ENCODE measurements at regions not wholly inside any gene's neighbourhood (a gene's known extent, or its start where the extent isn't known, plus 50 kb on each side); places are given as distances from the start of the nearest gene placed in this dataset.
A peak's percentile ranks its signal among the peaks of the same experiment; 100 is the strongest.

GRCh38 chr4:186778134-186778533 is 54.5 kb upstream of the FAT1 start:
- Histone ChIP-seq H3K9me3 (ENCODE audit: control insufficient read depth, insufficient read depth, low read length) (no peaks in the 10 kb centered on the region), H3K4me2 (ENCODE audit: low read depth, low read length) (no peak overlapping the region), H3K4ac (ENCODE audit: low read depth, low read length) (no peak overlapping the region; the same call in 1 of the 2 replicates), H3K56ac (ENCODE audit: extremely low read depth, insufficient read depth, low read length) (no peak overlapping the region), H3K36me3 (ENCODE audit: control insufficient read depth, insufficient read depth, low read length) (no peaks in the 10 kb centered on the region), H4K20me1 (ENCODE audit: insufficient read depth, low read length) (no peaks in the 10 kb centered on the region), H3K27me3 (ENCODE audit: control insufficient read depth, insufficient read depth, low read length) (no peaks in the 10 kb centered on the region), H2AK9ac (replicated peaks; ENCODE audit: low read depth, low read length, poor library complexity) (no peak overlapping the region), H4K5ac (ENCODE audit: low read depth, low read length) (no peak overlapping the region), H3K23ac (ENCODE audit: low read depth, low read length) (no peak overlapping the region), H2BK5ac (ENCODE audit: low read depth, low read length, poor library complexity, severe bottlenecking) (no peak overlapping the region), H4K8ac (ENCODE audit: low read depth in 2 of 2, low read length in 2 of 2) (no peak overlapping the region), H3K27ac (ENCODE audit: insufficient read depth, low read length) (no peak overlapping the region), H3K18ac (ENCODE audit: low read depth, low read length) (no peak overlapping the region), H3K4me3 (ENCODE audit: insufficient read depth, low read depth, low read length) (no peak overlapping the region), H3K79me1 (ENCODE audit: low read depth in 1 of 2, low read length in 2 of 2) (no peaks in the 10 kb centered on the region; a peak in 1 of 4 replicates), H4K91ac (ENCODE audit: insufficient read depth, low read depth, low read length) (peak overlapping the region; percentile 68), H2BK15ac (ENCODE audit: low read depth, low read length) (0 out of 3 replicates have a peak overlapping the region, but pooled peaks have one; percentile 22), H3K9me1 (ENCODE audit: insufficient read depth, low read length) (peaks cover 4% of the 10 kb centered on the region), H3K4me1 (ENCODE audit: control insufficient read depth, insufficient read depth, low read length) (peaks cover 10% of the 10 kb centered on the region), H3K14ac (replicated peaks; ENCODE audit: low read depth, low read length) (no peak overlapping the region), H3K9ac (ENCODE audit: low read depth, low read length) (no peak overlapping the region), H2AFZ (replicated peaks; ENCODE audit: low read length, poor library complexity) (no peak overlapping the region), H2BK120ac (ENCODE audit: low read depth, low read length) (peak overlapping the region; percentile 63; the same call in 1 of the 2 replicates), H2BK20ac (ENCODE audit: low read depth, low read length) (peak overlapping the region; percentile 69; the same call in 1 of the 2 replicates), H2AK5ac (ENCODE audit: low read depth, low read length) (peak overlapping the region; percentile 20; the same call in 1 of the 2 replicates)
- intact Hi-C loops (cut with micrococcal nuclease) = no loop called here
- in situ Hi-C loops (cut with MboI; ENCODE audit: low sequenced_read_pairs) = no loop called here
- BruUV-seq (replicated peaks) = no TSS peak
- ChIA-PET POLR2A (ENCODE audit: unreplicated experiment) (no interaction called here), CTCF (no interaction called here)
- no CpG with 5 or more reads among the region's 7 CpGs for WGBS, 2 experiments (ENCODE audit: extremely low coverage in 2 of 2, insufficient read length in 1 of 2)
- ATAC-seq (ENCODE audit: low read depth) (no peak), DNase-seq (no peak)
- no peak for TF ChIP-seq FOS (IDR thresholded peaks at IDR 0.05; ENCODE audit: low read depth, low read length)
- TF ChIP-seq RFX5 (IDR thresholded peaks at IDR 0.05; ENCODE audit: low read depth, low read length) = no peak
- TF ChIP-seq CEBPB (IDR thresholded peaks at IDR 0.05; ENCODE audit: low read depth, low read length) = no peak
- TF ChIP-seq BHLHE40 (IDR thresholded peaks at IDR 0.05; ENCODE audit: low read depth, low read length) = no peak
- no peak for TF ChIP-seq CTCF (conservative IDR thresholded peaks at IDR 0.05; ENCODE audit: low read depth, low read length)
- TF ChIP-seq POLR2A (IDR thresholded peaks at IDR 0.05; ENCODE audit: low read depth, low read length) = no peak
- no peak for TF ChIP-seq MAFK (IDR thresholded peaks at IDR 0.05; ENCODE audit: low read depth, low read length)
- no peak for TF ChIP-seq RCOR1 (IDR thresholded peaks at IDR 0.05; ENCODE audit: insufficient replicate concordance, low read length)
- TF ChIP-seq MAZ (IDR thresholded peaks at IDR 0.05; ENCODE audit: borderline replicate concordance, low read depth, low read length) = no peak
- no peak for TF ChIP-seq RAD21 (IDR thresholded peaks at IDR 0.05; ENCODE audit: low read length)
- TF ChIP-seq USF2 (IDR thresholded peaks at IDR 0.05; ENCODE audit: low read depth, low read length) = no peak
- no peak for TF ChIP-seq NFE2L2 (IDR thresholded peaks at IDR 0.05; ENCODE audit: low read depth, low read length)
- no peak for TF ChIP-seq CHD1 (IDR thresholded peaks at IDR 0.05; ENCODE audit: low read depth, low read length)
- TF ChIP-seq SMC3 (IDR thresholded peaks at IDR 0.05; ENCODE audit: low read depth, low read length) = no peak
- dilution Hi-C loops (cut with HindIII; ENCODE audit: low sequenced_read_pairs, unreplicated experiment) = no loop called here
